ENCODE measurements at regions not wholly inside any gene's neighbourhood (a gene's known extent, or its start where the extent isn't known, plus 50 kb on each side); places are given as distances from the start of the nearest gene placed in this dataset.
"Not testable (repeated sequence)": the region's sequence is repeated elsewhere in the genome, so short reads cannot be mapped to it uniquely, and the experiment has no call there.

GRCh38 chr3:192062186-192062585 is 601.2 kb downstream of the PYDC2 start:
- DNase-seq: no peak
- no peaks in the 10 kb centered on the region for H3K9me3 ChIP-seq (ENCODE audit: severe bottlenecking)
- no peaks in the 10 kb centered on the region for H3K27me3 ChIP-seq (ENCODE audit: insufficient read depth, low read depth, severe bottlenecking)
- no peak overlapping the region; the same call in 1 of the 2 replicates for H3K27ac ChIP-seq
- no peak overlapping the region for H3K4me3 ChIP-seq (ENCODE audit: low read depth, low read length)
- H3K36me3 ChIP-seq: no peaks in the 10 kb centered on the region
- no peak for TF ChIP-seq CTCF (IDR thresholded peaks at IDR 0.05; ENCODE audit: low read depth, low read length)

GRCh38 chr3:192063570-192063969 is 602.6 kb downstream of the PYDC2 start:
- Histone ChIP-seq H3K36me3 (no peaks in the 10 kb centered on the region), H3K4me3 (ENCODE audit: low read depth, low read length) (no peak overlapping the region), H3K27ac (no peak overlapping the region), H3K27me3 (ENCODE audit: insufficient read depth, low read depth, severe bottlenecking) (no peaks in the 10 kb centered on the region), H3K9me3 (ENCODE audit: severe bottlenecking) (no peaks in the 10 kb centered on the region)
- no peak for TF ChIP-seq CTCF (IDR thresholded peaks at IDR 0.05; ENCODE audit: low read depth, low read length)
- no peak for DNase-seq

- H3K27ac ChIP-seq: no peak overlapping the region
- H3K36me3 ChIP-seq: no peaks in the 10 kb centered on the region
- H3K27me3 ChIP-seq (ENCODE audit: insufficient read depth, low read depth, severe bottlenecking): no peaks in the 10 kb centered on the region
- TF ChIP-seq CTCF (IDR thresholded peaks at IDR 0.05; ENCODE audit: low read depth, low read length): no peak
- no peak overlapping the region for H3K4me3 ChIP-seq (ENCODE audit: low read depth, low read length)
- DNase-seq: no peak
- H3K9me3 ChIP-seq (ENCODE audit: severe bottlenecking): no peaks in the 10 kb centered on the region
Measured at GRCh38 chr3:192064959-192065358, 604.0 kb downstream of the PYDC2 start.

GRCh38 chr3:192066253-192066652 is 605.3 kb downstream of the PYDC2 start:
- not testable (repeated sequence) for H3K27me3 ChIP-seq (ENCODE audit: insufficient read depth, low read depth, severe bottlenecking); H3K4me3 ChIP-seq (ENCODE audit: low read depth, low read length); H3K9me3 ChIP-seq (ENCODE audit: severe bottlenecking); H3K27ac ChIP-seq; DNase-seq; H3K36me3 ChIP-seq

- H3K27ac ChIP-seq: no peak overlapping the region
- no peak for TF ChIP-seq CTCF (IDR thresholded peaks at IDR 0.05; ENCODE audit: low read depth, low read length)
- no peaks in the 10 kb centered on the region for H3K27me3 ChIP-seq (ENCODE audit: insufficient read depth, low read depth, severe bottlenecking)
- no peak overlapping the region for H3K4me3 ChIP-seq (ENCODE audit: low read depth, low read length)
- no peaks in the 10 kb centered on the region for H3K36me3 ChIP-seq
- no peaks in the 10 kb centered on the region for H3K9me3 ChIP-seq (ENCODE audit: severe bottlenecking)
- DNase-seq: no peak
Measured at GRCh38 chr3:192068464-192069254, 607.7 kb downstream of the PYDC2 start.

GRCh38 chr3:192077795-192078497 is 617.0 kb downstream of the PYDC2 start:
- no peaks in the 10 kb centered on the region for H3K9me3 ChIP-seq (ENCODE audit: severe bottlenecking)

More at GRCh38 chr3:192077795-192078497, 617.0 kb downstream of the PYDC2 start:
- H3K4me3 ChIP-seq (ENCODE audit: low read depth, low read length): no peak overlapping the region
- no peaks in the 10 kb centered on the region for H3K27me3 ChIP-seq (ENCODE audit: insufficient read depth, low read depth, severe bottlenecking)
- no peak for TF ChIP-seq CTCF (IDR thresholded peaks at IDR 0.05; ENCODE audit: low read depth, low read length)
- DNase-seq: no peak
- no peak overlapping the region for H3K27ac ChIP-seq
- no peaks in the 10 kb centered on the region for H3K36me3 ChIP-seq
